CD4-positive, alpha-beta T cell treated with Interferon gamma for 1 hour (primary cell): ENCODE measurements at regions not wholly inside any gene's neighbourhood (a gene's known extent, or its start where the extent isn't known, plus 50 kb on each side); places are given as distances from the start of the nearest gene placed in this dataset.

ENCODE experiments used
- DNase-seq: peaks from one replicate; pipeline ENCODE4 v3.0.0-alpha.2; 2020

GRCh38 chr22:27491888-27492287 lies 309.7 kb downstream of the MN1 start:
- no peak for DNase-seq

GRCh38 chr22:27492566-27493201 lies 308.9 kb downstream of the MN1 start:
- no peak for DNase-seq

DNA sequence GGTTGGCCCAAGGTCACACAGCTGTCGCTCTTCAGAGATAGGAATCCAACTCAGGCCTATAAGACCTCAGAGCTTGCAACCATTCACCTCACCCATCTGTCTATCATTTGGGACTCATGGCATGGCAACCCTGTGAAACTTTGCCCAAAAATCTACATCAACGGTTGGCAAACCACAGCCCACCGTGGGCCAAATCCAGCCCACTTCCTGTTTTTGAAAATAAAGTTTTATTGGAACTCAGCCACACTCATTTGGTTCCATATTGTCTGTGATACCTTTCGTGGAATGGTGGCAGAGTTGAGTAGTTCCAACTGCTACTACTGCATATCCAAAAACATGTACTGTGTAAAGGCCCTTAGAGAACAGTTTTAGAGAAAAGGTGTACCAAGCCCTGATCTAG lies 307.8 kb downstream of the MN1 start:
- no peak for DNase-seq

DNA sequence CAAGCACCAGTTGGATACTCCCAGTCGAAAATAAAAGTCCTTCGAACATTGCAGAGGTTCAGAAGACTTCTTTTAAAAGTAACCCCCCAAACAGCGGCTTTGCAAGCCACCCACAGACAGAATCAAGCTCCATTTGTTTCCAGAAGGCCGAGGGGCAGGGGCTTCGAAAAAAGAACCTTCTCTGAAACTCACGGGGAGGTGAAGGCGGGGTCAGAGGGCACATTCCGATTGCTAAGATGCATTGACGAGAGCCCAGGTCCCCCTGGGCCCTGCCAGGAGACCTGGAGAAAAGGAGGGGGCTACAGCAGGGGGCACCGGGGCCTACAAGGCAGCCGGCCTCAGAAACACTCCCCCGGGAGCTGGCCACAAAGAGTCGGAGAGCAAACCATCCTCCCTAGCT lies 306.8 kb downstream of the MN1 start:
- no peak for DNase-seq

DNA sequence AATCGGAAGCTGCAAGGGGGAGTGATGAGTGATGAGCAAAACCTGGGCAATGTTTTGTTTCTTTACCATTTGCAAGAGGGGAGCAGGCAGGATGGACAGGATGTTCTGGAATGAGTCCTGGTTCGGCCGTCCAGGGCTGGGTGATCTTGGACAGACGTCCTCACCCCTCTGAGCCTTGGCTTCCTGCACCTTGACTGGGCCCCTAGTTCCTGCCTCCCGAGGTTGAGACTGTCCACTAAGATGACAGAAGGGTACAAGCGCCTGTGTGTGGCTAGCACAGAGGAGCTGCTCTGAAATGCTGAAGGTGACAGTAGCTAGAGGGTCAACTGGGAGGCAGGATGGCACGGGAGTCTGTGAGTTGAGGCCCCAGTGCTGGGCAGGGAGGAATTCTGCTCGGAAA lies 306.2 kb downstream of the MN1 start:
- DNase-seq: no peak

DNA sequence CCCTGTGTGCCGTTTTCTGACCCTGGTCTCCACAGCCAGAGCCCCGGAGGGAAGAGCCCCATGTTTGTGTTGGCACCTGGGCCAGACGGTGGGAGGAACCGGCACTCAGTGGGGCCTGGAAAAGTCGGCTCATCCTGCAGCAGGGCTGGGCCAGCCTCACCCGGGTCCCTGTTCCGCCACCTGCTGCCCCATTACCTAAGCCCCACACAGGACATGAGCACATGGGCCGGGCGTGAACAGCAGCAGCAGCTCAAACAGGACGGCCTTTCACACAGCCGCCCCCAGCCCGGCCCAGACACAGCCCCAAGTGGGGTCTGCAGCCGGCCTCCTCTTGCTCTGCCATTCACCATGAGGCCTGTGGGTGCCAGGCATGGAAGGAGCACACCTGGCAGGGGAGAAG lies 302.4 kb downstream of the MN1 start:
- no peak for DNase-seq

DNA sequence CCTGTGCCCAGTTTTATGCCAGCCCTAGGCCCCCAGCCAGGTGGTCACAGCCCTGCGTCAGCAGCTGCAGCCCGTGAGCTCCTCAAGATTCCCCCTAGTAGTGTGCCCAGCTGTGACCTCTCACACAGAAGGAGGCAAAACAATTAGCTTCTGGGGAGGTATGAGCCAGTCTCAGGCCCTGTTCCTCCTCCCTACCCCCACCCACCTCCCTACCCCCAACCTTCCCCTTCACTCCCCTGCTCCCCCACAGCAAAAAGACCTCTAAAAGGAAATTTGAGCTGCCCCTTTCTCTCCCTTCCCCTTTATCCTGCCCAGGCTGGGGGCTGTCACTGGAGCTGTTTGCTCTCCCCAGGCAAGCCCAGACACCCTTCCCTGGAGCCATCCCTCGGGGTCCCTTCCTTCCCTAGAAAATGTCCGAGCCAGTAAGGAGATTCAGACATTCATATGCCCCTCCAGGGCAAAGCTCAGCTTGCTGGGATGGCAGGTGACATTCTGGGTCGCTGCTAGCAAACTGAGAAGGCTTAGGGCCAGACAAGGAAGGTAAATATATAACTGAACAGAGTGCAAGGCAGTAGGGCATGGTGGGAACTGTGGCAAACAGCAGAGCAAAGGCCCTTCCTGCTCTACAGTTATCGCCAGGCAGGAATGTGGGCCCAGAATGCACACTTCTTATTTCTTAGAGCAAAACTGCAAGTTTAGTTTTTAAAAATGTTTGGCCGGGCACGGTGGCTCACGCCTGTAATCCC lies 300.2 kb downstream of the MN1 start:
- no peak for DNase-seq

DNA sequence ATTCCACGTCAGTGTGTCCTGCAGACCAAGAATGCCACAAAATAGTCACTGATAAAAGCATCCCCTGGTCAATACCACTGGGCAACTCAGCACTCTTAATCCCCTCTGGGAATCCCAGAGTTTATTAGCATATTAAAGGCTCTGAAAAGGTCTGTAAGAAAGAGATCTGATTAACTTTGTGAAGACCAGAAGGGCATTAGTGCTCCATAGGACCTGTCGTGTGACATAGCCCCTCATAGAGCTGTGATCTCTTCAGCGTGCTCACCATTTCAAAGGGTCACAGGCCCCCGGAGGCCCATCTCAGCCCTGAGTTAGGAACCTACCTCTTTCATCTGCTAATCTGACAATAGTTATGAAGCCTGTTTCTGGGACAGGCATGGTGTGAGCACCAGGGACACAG lies 299.2 kb downstream of the MN1 start:
- DNase-seq: no peak

DNA sequence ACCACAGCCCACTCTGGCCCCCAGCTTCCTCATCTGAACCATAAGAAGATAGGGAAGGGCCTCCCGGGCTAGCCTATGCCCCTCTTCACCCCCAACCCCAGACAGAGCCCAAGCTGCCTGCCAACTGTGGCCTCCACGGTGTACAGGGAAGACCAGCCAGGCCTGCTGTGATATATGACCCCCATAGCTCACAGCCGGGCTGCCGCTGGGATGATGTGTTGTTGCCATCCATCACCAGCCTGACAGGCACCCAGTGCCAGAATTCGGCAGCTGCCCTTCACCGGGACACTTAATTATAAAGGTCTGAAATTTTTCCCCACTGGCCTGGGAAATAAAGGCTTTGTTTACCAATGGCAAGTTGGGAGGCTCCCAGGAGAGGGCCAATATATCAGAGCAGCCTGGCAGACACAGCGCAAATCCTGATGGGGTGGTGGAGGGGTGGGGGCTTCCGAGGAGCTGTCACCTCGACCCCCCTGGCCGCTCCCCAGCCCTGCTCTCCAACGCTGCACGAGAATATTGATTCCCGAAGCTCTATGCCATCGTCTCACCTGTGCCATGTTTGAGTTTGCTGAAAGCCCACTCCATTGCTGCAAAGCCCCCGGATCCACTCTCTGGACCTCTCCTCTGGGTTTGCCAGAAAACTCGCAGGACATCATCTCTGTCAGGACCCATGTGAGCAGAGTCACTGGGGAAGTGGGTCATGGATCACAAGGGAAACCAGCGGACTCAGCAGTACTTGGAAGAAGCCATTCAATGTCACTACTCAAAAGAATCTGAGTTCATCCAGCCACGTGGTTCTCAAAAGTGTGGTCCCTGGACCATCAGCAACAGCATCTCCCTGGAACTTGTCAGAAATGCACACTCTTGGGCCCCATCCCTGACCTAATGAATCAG lies 296.9 kb downstream of the MN1 start:
- DNase-seq: no peak

GRCh38 chr22:27507111-27507611 lies 294.4 kb downstream of the MN1 start:
- no peak for DNase-seq

GRCh38 chr22:27507935-27508526 lies 293.5 kb downstream of the MN1 start:
- DNase-seq: no peak

GRCh38 chr22:27509132-27509920 lies 292.2 kb downstream of the MN1 start:
- no peak for DNase-seq

GRCh38 chr22:27510024-27510423 lies 291.5 kb downstream of the MN1 start:
- no peak for DNase-seq

- DNase-seq: no peak
Observed at GRCh38 chr22:27512283-27512761, 289.2 kb downstream of the MN1 start.

DNA sequence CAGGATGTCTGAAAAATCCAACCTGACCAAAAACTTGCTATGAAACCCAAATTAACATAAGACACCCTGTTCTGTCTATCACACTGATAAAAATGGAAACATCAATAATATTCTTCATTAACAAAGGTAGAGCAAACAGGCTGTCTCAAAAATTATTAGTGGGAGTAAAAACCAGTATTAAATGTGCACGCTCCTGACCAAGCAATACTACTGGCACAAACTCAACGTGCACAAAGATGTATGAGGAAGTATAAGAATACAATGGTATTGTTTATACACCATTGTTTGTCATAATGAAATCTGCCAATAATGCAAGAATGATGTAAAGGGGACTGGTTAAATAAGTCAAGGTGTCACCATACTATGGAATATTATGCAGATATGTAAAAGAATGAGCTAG lies 288.5 kb downstream of the MN1 start:
- no peak for DNase-seq

- DNase-seq: no peak
Observed at GRCh38 chr22:27514601-27515523, 286.7 kb downstream of the MN1 start.

GRCh38 chr22:27517361-27518155 lies 284.0 kb downstream of the MN1 start:
- DNase-seq: no peak

DNA sequence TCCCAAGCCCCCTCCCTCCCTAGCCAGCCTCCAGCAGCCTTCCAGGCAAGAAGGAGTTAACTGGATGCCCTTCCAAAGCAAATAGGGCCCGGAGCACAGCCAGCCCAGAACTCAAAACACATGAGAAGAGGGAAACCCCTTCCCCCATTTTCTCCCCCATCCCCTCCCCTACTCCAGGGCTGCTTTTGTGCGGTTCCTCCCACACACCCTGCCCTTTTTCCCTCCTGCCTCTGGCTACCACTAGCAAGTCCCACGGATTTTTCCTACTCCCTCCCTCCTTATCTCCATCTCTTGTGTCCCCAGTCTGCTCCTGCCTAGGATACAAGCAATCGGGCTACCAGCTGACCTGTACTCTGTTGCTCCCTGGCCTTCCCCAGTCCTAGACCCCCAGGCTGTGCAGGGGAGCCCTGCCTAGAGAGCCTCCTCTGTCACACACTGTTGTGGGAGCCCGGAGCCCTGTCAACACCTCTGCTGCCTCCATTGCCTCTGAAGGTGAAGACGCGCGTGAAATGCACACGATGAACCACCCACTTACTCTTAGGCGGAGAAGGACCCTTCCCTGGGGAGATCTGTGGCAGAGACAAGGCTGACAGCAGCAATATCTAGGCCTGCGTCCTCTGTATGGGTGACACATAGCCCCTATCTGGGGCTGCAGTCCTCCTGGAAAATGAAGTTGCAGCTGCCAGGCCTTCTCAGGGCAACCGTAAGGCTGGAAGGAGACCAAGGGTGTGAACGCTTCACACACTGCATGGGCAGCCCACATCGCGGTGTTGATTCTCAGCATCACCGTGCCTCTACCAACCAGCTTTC lies 282.8 kb downstream of the MN1 start:
- no peak for DNase-seq

DNA sequence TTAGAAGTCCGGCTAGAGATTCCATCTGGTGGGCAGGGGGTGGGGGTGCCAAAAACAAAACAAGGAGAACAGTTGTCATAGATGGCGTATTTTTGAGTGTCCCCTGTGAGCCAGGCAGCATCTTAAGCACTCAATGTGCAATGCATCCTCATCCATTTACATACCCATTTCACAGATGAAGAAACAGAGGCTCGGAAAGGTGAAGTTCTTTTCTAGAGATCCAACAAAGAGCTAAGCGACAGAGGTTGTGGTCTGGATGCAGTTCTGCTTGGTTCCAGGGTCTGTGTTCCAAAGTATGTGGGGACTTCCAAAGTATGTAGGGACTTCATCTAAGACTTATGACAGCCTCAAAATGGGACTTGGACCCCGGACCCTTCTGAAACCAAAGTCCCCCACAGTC lies 277.8 kb downstream of the MN1 start:
- no peak for DNase-seq
